SHP77 treated with DMSO at 0.1 percent for 48 hours (cell line): ENCODE measurements at regions not wholly inside any gene's neighbourhood (a gene's known extent, or its start where the extent isn't known, plus 50 kb on each side); places are given as distances from the start of the nearest gene placed in this dataset.

ENCODE experiments used
- DNase-seq: peaks from one replicate; lab custom pipeline; 2025; lab: John Stamatoyannopoulos, UW

- DNase-seq, result no peak
Observed at GRCh38 chr13:89827552-89827951, 1519.9 kb upstream of the MIR17HG start.

- DNase-seq, result no peak
Observed at GRCh38 chr13:89828506-89828905, 1519.0 kb upstream of the MIR17HG start.

GRCh38 chr13:89831157-89831556, 1516.3 kb upstream of the MIR17HG start:
- no peak for DNase-seq

GRCh38 chr13:89832827-89833226, 1514.7 kb upstream of the MIR17HG start:
- no peak for DNase-seq

GRCh38 chr13:89843621-89844020, 1503.9 kb upstream of the MIR17HG start:
- no peak for DNase-seq

GRCh38 chr13:89845874-89846273, 1501.6 kb upstream of the MIR17HG start:
- no peak for DNase-seq

GRCh38 chr13:89846926-89847585, 1500.4 kb upstream of the MIR17HG start:
- DNase-seq, result no peak

GRCh38 chr13:89852570-89852969, 1494.9 kb upstream of the MIR17HG start:
- no peak for DNase-seq

- no peak for DNase-seq
Observed at GRCh38 chr13:89856512-89856911, 1491.0 kb upstream of the MIR17HG start.

GRCh38 chr13:89857502-89857901, 1490.0 kb upstream of the MIR17HG start:
- DNase-seq, result no peak

GRCh38 chr13:89862011-89862690, 1485.3 kb upstream of the MIR17HG start:
- no peak for DNase-seq

GRCh38 chr13:89862691-89863036, 1484.8 kb upstream of the MIR17HG start:
- DNase-seq, result no peak

GRCh38 chr13:89865164-89866064, 1482.1 kb upstream of the MIR17HG start:
- DNase-seq, result no peak

- DNase-seq, result no peak
Observed at GRCh38 chr13:89869312-89869711, 1478.2 kb upstream of the MIR17HG start.

- no peak for DNase-seq
Observed at GRCh38 chr13:89878904-89879303, 1468.6 kb upstream of the MIR17HG start.

- DNase-seq, result no peak
Observed at GRCh38 chr13:89880201-89880600, 1467.3 kb upstream of the MIR17HG start.

GRCh38 chr13:89883893-89884448, 1463.5 kb upstream of the MIR17HG start:
- DNase-seq, result no peak

- DNase-seq, result no peak
Observed at GRCh38 chr13:89890806-89891205, 1456.7 kb upstream of the MIR17HG start.

- no peak for DNase-seq
Observed at GRCh38 chr13:89891416-89891815, 1456.1 kb upstream of the MIR17HG start.

GRCh38 chr13:89897681-89898080, 1449.8 kb upstream of the MIR17HG start:
- no peak for DNase-seq

- peak; percentile 5 for DNase-seq
Observed at GRCh38 chr13:89899302-89900103, 1448.0 kb upstream of the MIR17HG start.
